Psoas muscle (tissue), 7 donors: ENCODE measurements at regions not wholly inside any gene's neighbourhood (a gene's known extent, or its start where the extent isn't known, plus 50 kb on each side); places are given as distances from the start of the nearest gene placed in this dataset.

Source experiments
- ATAC-seq, 4 donors: fragments of 200-7000 bp; cut with Tn5 transposase; one replicate each; pipeline ENCODE4 v1.9.1; 2020; ENCODE audit warnings: moderate library complexity in 3 of 4, mild to moderate bottlenecking in 2 of 4
- DNase-seq, 2 donors: peaks; one replicate each; pipeline ENCODE4 v3.0.0-alpha.2; 2020
- H3K27ac ChIP-seq: fragments of 200-600 bp; one replicate; pipeline ENCODE4 v1.8.0; 2022
- H3K27me3 ChIP-seq, 3 donors: fragments of 200-600 bp in 1 of 3; one replicate each; pipeline versions ENCODE4 v1.6.1 to v1.8.0; 2013 to 2022; ENCODE audit warnings: low read length in 2 of 3, mild to moderate bottlenecking in 2 of 3, moderate library complexity in 1 of 3; ENCODE audit not compliant: insufficient read depth in 3 of 3
- H3K36me3 ChIP-seq, 2 donors: fragments of 200-600 bp in 1 of 2; one replicate each; pipeline versions ENCODE4 v1.6.1 to v1.8.0; 2013 to 2022; ENCODE audit warnings: low read depth in 1 of 2, mild to moderate bottlenecking in 1 of 2, moderate library complexity in 1 of 2; ENCODE audit not compliant: insufficient read depth in 1 of 2
- H3K4me1 ChIP-seq: fragments of 200-600 bp; one replicate; pipeline ENCODE4 v1.8.0; 2022
- H3K4me3 ChIP-seq: fragments of 200-600 bp; one replicate; pipeline ENCODE4 v1.8.0; 2022; ENCODE audit warnings: mild to moderate bottlenecking
- H3K9me3 ChIP-seq: fragments of 200-600 bp; one replicate; pipeline ENCODE4 v1.8.0; 2022
- WGBS, 3 donors: extraction: QIAGEN DNeasy Blood & Tissue Kit; methylation state at CpG; one replicate each; pipeline versions ENCODE4 v1.1.6 to v1.1.7; 2013; 5-methylcytosine and 5-hydroxymethylcytosine counted together
- intact Hi-C, 2 donors: fragments of 100-400 bp; cut with DNase I; formaldehyde crosslinking; loops; one replicate each; pipeline versions ENCODE4 v1.11.0 to v1.14.2; 2022
- TF ChIP-seq, protein P1 (sequence below): fragments of 200-600 bp; IDR thresholded peaks from one replicate; pipeline ENCODE4 v1.8.0; 2022; ENCODE audit warnings: antibody characterized with exemption
- donor health status: healthy with polysubstance abuse.
- donor health status: DM: no; HTN: no; CAD: no; lungs with moderate emphysema.
- donor health status: Bipolar disorder and iron deficiency.
- donor health status: healthy.
- donor health status: DM: yes; HTN: yes; CAD: no.
- donor health status: DM: no; HTN: no; CAD: no.
- donor health status: DM: yes; HTN: yes; CAD: no.

DNA sequence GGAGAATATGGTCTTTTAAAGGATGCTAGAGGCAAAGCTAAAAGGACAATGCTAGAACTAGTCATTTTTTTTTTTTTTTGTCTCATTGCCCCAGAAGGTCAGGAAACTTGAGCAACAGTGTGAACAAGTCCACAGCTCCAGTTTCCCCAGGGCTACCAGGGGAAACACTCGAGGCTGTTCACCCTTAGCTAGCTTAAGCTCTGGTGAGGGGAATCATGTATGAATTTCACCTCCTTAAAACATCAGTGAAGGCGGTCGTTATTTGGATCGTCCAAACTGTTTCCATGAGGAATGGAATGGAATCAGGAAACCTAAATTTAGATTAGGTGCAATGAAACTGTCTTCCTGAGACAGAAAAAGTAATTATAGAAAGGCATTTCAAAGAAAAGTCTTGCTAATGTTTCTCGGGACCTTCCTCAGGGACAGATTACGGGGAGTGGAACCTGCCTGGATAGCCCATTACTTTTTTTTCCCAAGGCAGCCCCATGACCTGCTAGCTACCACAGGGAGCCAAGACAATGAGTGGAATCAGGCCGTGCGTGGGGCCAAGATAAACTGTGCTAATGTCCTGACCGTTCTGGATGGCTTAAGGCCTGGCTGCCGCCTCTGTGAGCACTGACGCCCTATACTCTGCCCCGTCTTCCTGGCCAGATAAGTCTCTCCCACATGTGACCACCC lies 164.8 kb upstream of the SGK1 start:
- intact Hi-C loops = loop anchor here in 1 of 2 donors (5.0 kb wide), 1 partner anchor 35 kb away; no protein-coding TSS in a partner anchor

DNA sequence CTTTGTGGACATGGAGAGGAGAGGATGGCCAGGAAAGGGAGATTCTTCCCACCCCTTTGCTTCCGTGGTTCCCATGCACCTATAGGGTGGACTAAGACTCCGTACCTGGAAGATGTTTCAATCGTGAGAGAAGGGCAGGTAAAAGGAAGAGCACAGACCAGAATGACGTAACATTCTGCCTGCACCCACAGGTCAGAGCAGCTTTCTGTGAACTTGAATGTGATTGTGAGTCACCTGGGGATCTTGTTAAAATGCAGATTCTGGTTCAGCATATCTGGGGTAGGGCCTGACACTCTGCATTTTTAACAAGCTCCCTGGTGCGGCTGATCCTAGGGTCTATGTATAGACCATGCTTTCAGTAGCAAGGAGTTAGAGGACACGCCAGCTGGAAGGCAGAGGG lies 164.1 kb upstream of the SGK1 start:
- DNase-seq = no peak
- 88 to 97% (median 90%) methylated on average over 6 of the region's 6 CpGs for WGBS, 3 donors
- intact Hi-C loops = loop anchor here in 1 of 2 donors (5.0 kb wide), 1 partner anchor 35 kb away; no protein-coding TSS in a partner anchor
- TF ChIP-seq, protein P1, sequence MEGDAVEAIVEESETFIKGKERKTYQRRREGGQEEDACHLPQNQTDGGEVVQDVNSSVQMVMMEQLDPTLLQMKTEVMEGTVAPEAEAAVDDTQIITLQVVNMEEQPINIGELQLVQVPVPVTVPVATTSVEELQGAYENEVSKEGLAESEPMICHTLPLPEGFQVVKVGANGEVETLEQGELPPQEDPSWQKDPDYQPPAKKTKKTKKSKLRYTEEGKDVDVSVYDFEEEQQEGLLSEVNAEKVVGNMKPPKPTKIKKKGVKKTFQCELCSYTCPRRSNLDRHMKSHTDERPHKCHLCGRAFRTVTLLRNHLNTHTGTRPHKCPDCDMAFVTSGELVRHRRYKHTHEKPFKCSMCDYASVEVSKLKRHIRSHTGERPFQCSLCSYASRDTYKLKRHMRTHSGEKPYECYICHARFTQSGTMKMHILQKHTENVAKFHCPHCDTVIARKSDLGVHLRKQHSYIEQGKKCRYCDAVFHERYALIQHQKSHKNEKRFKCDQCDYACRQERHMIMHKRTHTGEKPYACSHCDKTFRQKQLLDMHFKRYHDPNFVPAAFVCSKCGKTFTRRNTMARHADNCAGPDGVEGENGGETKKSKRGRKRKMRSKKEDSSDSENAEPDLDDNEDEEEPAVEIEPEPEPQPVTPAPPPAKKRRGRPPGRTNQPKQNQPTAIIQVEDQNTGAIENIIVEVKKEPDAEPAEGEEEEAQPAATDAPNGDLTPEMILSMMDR = no peak
- H3K4me3 ChIP-seq = no peak overlapping the region
- H3K9me3 ChIP-seq = no peaks in the 10 kb centered on the region
- no peaks in the 10 kb centered on the region for H3K36me3 ChIP-seq
- peak in 2 of 4 donors; percentile 22 to 23 for ATAC-seq
- peaks cover 29% of the 10 kb centered on the region for H3K4me1 ChIP-seq
- H3K27ac ChIP-seq = peak overlapping the region; percentile 62
- no peaks in the 10 kb centered on the region for H3K27me3 ChIP-seq

More for the DNA sequence above, 164.8 kb upstream of the SGK1 start:
- Histone ChIP-seq H3K4me1 (peaks cover 29% of the 10 kb centered on the region), H3K4me3 (no peak overlapping the region), H3K36me3 (no peaks in the 10 kb centered on the region), H3K27ac (peak overlapping the region; percentile 62), H3K27me3 (no peaks in the 10 kb centered on the region), H3K9me3 (no peaks in the 10 kb centered on the region)
- TF ChIP-seq, protein P1 = no peak
- ATAC-seq (peak; percentile 63 to 78 (median 74)), DNase-seq (peak in 1 of 2 donors; percentile 49)
- WGBS, 3 donors = 5 to 16% (median 8%) methylated on average over 12 of the region's 12 CpGs

DNA sequence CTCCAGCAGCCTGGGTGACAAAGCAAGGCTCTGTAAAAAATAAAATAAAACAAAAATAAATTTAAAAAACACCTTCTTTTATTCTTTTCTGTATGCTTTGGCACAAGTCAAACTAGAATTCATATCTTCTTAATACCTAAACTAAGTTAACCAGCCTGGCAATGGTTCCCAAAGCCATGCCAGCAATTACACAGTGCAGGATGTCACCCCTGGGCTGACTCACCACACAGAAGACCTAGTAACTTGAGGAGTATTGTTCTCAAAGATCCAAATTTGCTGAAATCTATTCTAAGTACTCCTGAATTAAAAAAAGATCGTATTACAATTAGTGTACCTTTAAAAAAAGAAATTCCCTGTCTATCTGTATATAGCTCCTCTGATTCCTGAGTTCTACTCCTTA lies 162.7 kb upstream of the SGK1 start:
- ATAC-seq (peak; percentile 87 to 91 (median 89)), DNase-seq (peak in 1 of 2 donors; percentile 66)
- Histone ChIP-seq H3K4me3 (no peak overlapping the region), H3K4me1 (peaks cover 29% of the 10 kb centered on the region), H3K9me3 (no peaks in the 10 kb centered on the region), H3K36me3 (no peaks in the 10 kb centered on the region), H3K27me3 (no peaks in the 10 kb centered on the region), H3K27ac (peak overlapping the region; percentile 62)
- TF ChIP-seq, protein P1 = no peak
- WGBS, 3 donors = 13 to 41% (median 17%) methylated on average over 1 of the region's 1 CpG
- intact Hi-C loops = loop anchor here in 1 of 2 donors (5.0 kb wide), 1 partner anchor 37 kb away; no protein-coding TSS in a partner anchor

DNA sequence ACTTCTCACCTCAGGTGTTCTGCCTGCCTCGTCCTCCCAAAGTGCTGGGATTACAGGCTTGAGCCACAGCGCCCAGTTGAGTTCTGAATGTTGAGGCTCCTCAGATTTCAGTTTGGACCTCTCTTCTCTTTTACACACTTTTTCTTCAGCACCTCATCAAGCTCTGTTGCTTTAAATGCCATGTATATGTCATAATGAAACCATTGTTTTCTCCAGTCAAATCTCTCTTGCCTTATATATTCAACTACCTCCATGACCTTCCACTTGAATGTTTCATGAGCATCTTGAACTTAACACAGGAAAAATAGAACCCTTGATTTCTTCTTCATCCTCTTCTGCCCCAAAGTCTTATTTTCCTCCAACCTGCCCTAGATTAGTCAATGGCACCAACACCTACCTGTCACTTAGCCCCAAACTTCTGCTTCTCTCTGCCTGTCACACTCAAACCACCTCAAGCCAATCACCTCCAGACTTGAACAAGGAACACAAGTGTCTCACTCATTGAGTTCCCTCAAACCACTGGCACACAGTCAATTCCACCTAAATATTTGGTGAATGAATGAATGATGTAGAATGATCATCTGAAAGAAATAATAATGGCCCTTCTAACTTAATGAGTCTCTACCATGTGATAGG lies 161.0 kb upstream of the SGK1 start:
- no peaks in the 10 kb centered on the region for H3K9me3 ChIP-seq
- 80 to 96% (median 80%) methylated on average over 2 of the region's 2 CpGs for WGBS, 3 donors
- ATAC-seq = no peak
- no peak overlapping the region for H3K27ac ChIP-seq
- intact Hi-C loops = no loop called here
- H3K27me3 ChIP-seq = no peaks in the 10 kb centered on the region
- no peaks in the 10 kb centered on the region for H3K36me3 ChIP-seq
- peaks cover 29% of the 10 kb centered on the region for H3K4me1 ChIP-seq
- no peak overlapping the region for H3K4me3 ChIP-seq
- no peak for DNase-seq
- TF ChIP-seq, protein P1 = no peak
